Femur (tissue), 1 donor: ENCODE measurements at regions not wholly inside any gene's neighbourhood (a gene's known extent, or its start where the extent isn't known, plus 50 kb on each side); places are given as distances from the start of the nearest gene placed in this dataset.

Source experiments
- DNase-seq: peaks from one replicate; pipeline ENCODE4 v3.0.0-alpha.2; 2017

GRCh38 chr2:34492561-34493455, 893.7 kb upstream of the FAM98A start:
- DNase-seq = no peak

GRCh38 chr2:34486965-34487364, 887.9 kb upstream of the FAM98A start:
- no peak for DNase-seq

DNA sequence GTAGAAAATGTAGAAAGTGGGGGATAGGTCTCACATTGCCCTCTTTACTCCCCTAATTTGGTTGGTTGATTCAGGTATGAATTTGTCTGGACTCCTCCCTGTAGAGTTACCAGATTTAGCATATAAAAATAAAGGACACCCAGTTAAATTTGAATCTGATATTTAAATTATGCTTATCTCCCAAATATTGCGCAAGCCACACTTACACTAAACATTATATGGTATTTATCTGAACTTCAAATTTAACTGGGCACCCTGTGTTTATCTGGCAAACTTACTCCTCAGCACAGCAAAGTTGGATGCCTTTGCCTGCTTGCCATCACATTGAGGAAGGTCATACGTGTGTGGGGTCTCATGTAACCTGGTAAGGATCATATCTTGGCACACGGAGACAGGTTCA, 882.4 kb upstream of the FAM98A start:
- no peak for DNase-seq

- no peak for DNase-seq
Observed at GRCh38 chr2:34480366-34480765, 881.3 kb upstream of the FAM98A start.

DNA sequence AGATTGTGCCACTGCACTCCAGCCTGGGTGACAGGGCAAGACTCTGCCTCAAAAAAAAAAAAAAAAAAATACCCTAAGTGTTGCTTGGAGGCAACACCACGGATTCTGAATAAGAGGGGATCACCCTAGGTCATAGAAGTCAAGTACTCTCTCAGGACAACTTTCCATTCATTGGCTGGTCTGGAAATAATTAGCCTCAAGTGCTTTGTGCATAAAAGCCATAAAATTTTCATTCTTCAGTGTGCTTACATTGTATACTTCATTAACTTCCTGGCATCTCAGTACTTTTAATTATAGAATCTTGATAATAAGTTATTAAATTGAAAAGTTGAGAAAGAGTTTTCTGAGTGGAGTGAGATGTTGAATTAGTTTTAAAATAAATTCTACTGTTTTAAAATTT, 876.1 kb upstream of the FAM98A start:
- DNase-seq = no peak

DNA sequence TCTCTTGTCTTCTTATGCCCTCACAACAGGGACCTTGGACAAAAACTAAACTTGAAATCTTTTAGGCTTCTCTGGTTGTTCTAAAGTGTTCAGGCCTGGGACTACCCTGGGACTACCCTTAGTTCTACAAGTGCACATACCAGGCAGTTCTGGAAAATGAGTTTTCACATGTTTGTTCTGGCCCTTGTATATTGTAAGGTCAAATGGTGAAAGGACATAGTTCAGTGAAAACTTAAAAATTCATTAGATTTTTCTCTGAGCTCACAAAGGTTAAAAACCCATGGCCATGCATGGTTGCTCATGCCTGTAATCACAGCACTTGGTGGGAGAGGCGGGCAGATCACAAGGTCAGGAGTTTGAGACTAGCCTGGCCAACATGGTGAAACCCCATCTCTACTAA, 875.5 kb upstream of the FAM98A start:
- DNase-seq = no peak

DNA sequence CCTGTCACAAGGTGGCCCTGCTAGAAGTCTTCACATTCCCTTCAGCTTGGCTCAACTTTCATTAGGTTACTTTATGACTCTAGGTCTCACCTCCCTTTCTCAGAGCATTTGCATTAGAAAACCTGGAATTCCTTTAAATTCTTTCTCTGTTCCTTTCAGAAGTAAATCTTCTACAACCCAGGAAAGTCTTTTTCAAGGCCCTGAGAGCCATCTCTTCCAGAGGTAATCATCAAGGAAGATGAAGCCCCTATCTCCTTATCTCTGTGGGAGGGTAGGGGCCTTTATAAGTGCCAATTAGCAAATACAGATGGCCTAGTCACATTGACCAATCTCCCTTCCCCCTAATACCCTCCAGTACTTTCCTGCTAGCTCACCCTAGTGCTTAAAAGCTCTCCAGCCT, 848.0 kb upstream of the FAM98A start:
- no peak for DNase-seq

DNA sequence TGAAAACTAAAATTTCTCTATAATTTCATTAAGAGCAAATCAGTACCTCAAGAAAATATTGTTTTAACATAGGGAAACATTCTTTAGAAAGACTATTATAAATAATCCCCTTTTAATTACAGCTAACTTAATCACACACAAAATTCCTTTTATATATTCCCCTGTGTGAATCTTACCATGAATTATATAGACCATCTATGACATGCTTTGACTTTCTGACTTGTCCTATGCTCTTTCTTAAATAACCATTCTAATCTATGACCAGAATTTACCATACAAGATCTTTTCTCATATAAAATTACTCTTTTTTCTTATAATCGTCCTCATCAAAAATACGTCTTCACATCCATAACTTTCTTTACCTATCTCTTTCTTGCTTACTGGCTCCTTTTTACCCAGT, 824.2 kb upstream of the FAM98A start:
- DNase-seq = no peak

GRCh38 chr2:34419856-34420255, 820.8 kb upstream of the FAM98A start:
- DNase-seq = no peak

DNA sequence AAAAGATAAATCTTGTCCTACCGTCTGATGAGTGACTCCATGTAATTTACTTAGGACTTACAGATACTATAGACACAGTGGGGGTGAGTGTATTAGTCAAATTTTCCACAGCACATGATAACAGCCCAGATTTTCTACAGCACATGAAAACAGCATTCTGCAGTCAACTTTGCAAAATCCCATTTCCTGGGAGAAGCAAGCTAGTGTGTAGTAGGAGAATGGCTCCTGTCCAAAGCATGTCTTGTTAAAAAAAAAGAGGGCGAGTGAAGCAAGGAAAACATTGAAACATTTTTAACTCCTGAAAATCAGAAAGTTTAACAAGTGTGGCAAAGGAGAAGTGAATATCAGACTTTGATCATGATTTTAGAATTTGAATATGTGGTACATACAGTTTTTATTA, 817.8 kb upstream of the FAM98A start:
- DNase-seq = no peak

- no peak for DNase-seq
Observed at GRCh38 chr2:34414856-34415255, 815.8 kb upstream of the FAM98A start.

- DNase-seq = no peak
Observed at GRCh38 chr2:34408100-34408499, 809.0 kb upstream of the FAM98A start.

GRCh38 chr2:34403512-34403911, 804.4 kb upstream of the FAM98A start:
- no peak for DNase-seq

- no peak for DNase-seq
Observed at GRCh38 chr2:34402376-34402775, 803.3 kb upstream of the FAM98A start.

GRCh38 chr2:34401186-34401585, 802.1 kb upstream of the FAM98A start:
- DNase-seq = no peak

DNA sequence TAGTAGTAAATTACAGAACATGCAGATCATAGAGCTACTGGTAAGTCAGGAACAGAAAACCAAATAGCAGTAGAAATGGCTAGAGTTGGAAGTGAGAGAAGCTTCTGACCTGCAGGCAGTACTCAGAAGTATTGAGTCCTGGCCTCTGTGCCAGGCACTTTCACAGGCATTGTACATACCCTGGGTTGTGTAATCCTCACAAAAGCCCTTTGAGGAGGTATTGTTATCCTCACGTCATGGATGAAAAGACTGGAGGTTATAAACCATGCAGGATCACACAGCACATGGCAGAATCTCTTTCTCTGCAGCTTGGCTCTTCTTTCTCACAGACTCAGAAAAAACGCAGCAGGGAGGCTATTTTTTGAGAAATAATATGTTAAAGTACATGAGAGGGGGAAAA, 789.3 kb upstream of the FAM98A start:
- DNase-seq = no peak

- DNase-seq = no peak
Observed at GRCh38 chr2:34387536-34387935, 788.4 kb upstream of the FAM98A start.

DNA sequence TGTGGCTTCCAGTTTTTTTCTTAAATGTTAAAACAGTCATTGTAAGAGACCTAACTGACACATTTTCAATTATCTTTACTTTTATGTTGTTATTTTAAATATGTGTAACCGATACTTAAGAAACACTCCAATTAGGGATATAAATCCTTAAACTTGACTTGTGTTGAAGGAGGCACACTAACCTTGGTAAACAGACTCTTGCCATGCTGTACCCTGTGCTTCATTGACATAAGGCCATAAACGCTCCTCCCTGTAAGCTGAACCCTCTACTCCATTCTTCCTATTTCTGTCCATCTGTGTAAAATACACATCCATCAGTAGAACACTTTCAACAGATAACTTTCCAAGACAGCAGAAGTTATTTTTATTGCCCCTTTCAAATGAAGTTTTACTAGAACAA, 780.5 kb upstream of the FAM98A start:
- DNase-seq = no peak

GRCh38 chr2:34373586-34374233, 774.6 kb upstream of the FAM98A start:
- no peak for DNase-seq

DNA sequence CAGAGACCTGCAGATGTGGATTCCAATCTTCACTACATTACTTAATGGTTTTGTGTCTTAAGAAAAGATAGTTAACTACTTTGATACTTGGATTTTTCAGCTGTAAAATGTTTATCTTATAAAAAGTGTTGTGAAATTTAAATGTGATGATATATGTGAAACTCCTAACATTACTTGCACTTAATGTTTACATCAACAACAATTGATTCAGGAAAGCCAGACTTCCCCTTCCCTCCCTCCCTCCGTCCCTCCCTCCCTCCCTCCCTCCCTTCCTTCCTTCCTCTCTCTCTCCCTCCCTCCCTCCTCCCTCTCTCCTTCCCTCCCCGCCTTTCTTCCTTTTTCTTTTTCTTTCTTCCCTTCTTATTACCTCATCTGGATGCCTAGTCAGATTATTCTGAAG, 773.9 kb upstream of the FAM98A start:
- DNase-seq = no peak

DNA sequence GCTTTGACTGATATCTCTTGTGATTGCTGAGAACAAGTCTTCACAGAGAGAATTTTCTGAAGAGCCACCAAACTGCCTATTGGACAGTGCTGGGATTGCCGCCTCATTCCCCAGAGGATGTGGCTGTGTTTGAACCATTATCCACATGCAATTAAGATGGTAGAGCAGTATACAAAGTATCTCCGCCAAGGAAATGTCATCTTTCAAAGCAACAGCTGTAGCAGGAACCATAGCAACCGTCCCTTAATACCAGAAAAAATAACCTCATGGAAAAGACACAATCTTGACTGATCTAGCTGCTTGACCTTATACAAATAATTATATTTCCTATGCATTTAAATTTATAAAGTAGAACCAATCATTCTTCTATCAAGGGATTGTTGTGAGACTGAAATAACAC, 772.6 kb upstream of the FAM98A start:
- no peak for DNase-seq

DNA sequence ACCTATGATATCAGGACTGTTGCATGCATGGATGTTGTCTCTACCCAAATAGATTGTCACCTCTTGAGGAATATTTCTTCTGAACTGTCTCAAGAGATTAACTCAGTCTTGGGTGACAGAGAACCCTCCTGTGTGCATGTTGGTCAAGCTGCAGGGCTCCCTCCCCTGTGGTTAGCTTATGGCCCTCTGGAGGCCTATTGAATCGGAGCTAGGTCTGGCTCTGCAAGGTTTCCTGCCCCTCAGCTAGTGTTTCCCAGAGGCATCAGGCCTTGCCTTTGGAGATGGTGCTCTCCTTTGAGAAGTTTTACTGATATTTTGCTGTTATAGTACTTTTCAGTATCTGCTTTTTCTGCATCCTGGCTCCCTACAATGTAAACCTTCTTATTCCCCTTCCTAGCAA, 769.2 kb upstream of the FAM98A start:
- no peak for DNase-seq

- no peak for DNase-seq
Observed at GRCh38 chr2:34365932-34366331, 766.8 kb upstream of the FAM98A start.

- no peak for DNase-seq
Observed at GRCh38 chr2:34365512-34365911, 766.4 kb upstream of the FAM98A start.
